Loucy (cell line): ENCODE measurements at regions not wholly inside any gene's neighbourhood (a gene's known extent, or its start where the extent isn't known, plus 50 kb on each side); places are given as distances from the start of the nearest gene placed in this dataset.

Source experiments
- H2AFZ ChIP-seq: fragments of 200-600 bp; sonication (generic); 2 replicates; pipeline ENCODE4 v1.6.0; 2016; ENCODE audit warnings: antibody characterized with exemption, mild to moderate bottlenecking, low read length, moderate library complexity
- H3F3A ChIP-seq: fragments of 200-600 bp; 2 replicates; pipeline ENCODE4 v1.6.0; 2016; ENCODE audit warnings: antibody characterized with exemption, low read depth, mild to moderate bottlenecking
- H3K27me3 ChIP-seq: fragments of 200-600 bp; sonication (generic); 2 replicates; pipeline ENCODE4 v1.6.1; 2014; ENCODE audit warnings: low read length, mild to moderate bottlenecking; ENCODE audit not compliant: insufficient read depth, poor library complexity, severe bottlenecking
- H3K36me3 ChIP-seq: fragments of 200-600 bp; sonication (generic); 2 replicates; pipeline ENCODE4 v1.6.1; 2016; ENCODE audit warnings: low read length; ENCODE audit not compliant: insufficient read depth
- H3K4me1 ChIP-seq: fragments of 200-600 bp; sonication (generic); 2 replicates; pipeline ENCODE4 v1.5.1; 2014; ENCODE audit warnings: low read length, mild to moderate bottlenecking; ENCODE audit not compliant: insufficient read depth, poor library complexity, severe bottlenecking
- H3K4me2 ChIP-seq: fragments of 200-600 bp; sonication (generic); 2 replicates; pipeline ENCODE4 v1.6.0; 2014; ENCODE audit warnings: antibody characterized with exemption, low read length, low read depth, mild to moderate bottlenecking; ENCODE audit not compliant: poor library complexity, severe bottlenecking
- H3K4me3 ChIP-seq: fragments of 200-600 bp; sonication (generic); 2 replicates; pipeline ENCODE4 v1.5.1; 2014; ENCODE audit warnings: low read length, mild to moderate bottlenecking, mixed read lengths; ENCODE audit not compliant: poor library complexity, severe bottlenecking
- H3K79me2 ChIP-seq: fragments of 200-600 bp; sonication (generic); 2 replicates; pipeline ENCODE4 v1.6.1; 2014; ENCODE audit warnings: low read length; ENCODE audit not compliant: insufficient read depth
- H3K9ac ChIP-seq: fragments of 200-600 bp; sonication (generic); 2 replicates; pipeline ENCODE4 v1.6.0; 2014; ENCODE audit warnings: mild to moderate bottlenecking, low read depth, low read length, moderate library complexity; ENCODE audit not compliant: poor library complexity, severe bottlenecking
- H3K9me2 ChIP-seq: fragments of 200-600 bp; sonication (generic); replicated peaks from 2 replicates; pipeline ENCODE4 v1.6.1; 2016; ENCODE audit warnings: low read depth, low read length, mixed read lengths
- H3K9me3 ChIP-seq: fragments of 200-600 bp; sonication (generic); 2 replicates; pipeline ENCODE4 v1.6.1; 2014; ENCODE audit warnings: mild to moderate bottlenecking, antibody characterized with exemption, low read length, low read depth; ENCODE audit not compliant: insufficient read depth
- H4K20me1 ChIP-seq: fragments of 200-600 bp; sonication (generic); 2 replicates; pipeline ENCODE4 v1.6.0; 2014; ENCODE audit warnings: antibody characterized with exemption, low read length, mild to moderate bottlenecking; ENCODE audit not compliant: insufficient read depth, poor library complexity, severe bottlenecking
- EZH2phosphoT487 ChIP-seq: fragments of 200-600 bp; IDR thresholded peaks from 2 replicates; pipeline ENCODE4 v1.6.1; 2018; ENCODE audit warnings: antibody characterized with exemption, mild to moderate bottlenecking, moderate library complexity, borderline replicate concordance
- TF ChIP-seq, protein P1 (sequence below): fragments of 200-600 bp; sonication (generic); conservative IDR thresholded peaks from 2 replicates; pipeline ENCODE4 v1.5.1; 2014; ENCODE audit warnings: mild to moderate bottlenecking, antibody characterized with exemption, low read length

DNA sequence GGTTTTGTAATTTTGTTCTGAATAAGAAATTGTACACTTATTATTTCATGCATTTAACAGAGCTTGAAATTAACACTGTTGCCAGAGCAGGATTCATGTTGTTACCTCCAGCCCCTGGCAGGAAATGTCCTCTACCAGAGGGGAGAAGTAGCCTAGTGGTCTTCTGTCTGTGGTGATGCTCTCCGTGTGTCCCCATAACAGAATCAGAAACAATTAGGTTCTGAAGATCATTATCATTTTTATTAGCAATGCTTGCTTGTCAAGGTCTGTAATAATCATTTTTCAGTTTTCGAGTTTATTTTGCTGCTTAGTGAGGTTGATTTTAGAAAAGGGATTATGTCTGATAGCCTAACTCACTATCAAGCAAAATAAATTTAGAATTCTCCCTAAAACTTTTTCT lies 116.6 kb upstream of the CNTNAP5 start:
- TF ChIP-seq, protein P1, sequence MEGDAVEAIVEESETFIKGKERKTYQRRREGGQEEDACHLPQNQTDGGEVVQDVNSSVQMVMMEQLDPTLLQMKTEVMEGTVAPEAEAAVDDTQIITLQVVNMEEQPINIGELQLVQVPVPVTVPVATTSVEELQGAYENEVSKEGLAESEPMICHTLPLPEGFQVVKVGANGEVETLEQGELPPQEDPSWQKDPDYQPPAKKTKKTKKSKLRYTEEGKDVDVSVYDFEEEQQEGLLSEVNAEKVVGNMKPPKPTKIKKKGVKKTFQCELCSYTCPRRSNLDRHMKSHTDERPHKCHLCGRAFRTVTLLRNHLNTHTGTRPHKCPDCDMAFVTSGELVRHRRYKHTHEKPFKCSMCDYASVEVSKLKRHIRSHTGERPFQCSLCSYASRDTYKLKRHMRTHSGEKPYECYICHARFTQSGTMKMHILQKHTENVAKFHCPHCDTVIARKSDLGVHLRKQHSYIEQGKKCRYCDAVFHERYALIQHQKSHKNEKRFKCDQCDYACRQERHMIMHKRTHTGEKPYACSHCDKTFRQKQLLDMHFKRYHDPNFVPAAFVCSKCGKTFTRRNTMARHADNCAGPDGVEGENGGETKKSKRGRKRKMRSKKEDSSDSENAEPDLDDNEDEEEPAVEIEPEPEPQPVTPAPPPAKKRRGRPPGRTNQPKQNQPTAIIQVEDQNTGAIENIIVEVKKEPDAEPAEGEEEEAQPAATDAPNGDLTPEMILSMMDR = no peak
- no peak for TF ChIP-seq EZH2phosphoT487
- H3K4me2 ChIP-seq = peak overlapping the region; percentile 67

DNA sequence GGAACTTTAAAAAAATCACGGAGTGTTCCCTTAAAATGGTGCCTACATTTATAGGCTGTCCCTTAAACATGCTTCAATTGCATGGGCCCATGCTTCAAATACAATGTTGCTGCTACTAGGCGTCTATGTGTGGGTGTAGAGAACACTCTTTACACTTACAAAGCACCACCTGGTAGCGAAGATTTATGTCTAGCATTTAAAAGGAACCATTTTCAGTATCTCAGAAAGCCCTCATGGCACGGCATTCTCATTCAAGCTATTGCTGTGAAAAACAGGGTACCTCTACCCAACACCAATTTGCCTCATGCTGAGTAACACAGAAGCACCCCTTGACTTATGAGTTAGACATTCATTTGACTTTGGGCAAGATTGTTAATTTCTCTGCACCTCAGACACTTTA lies 112.9 kb upstream of the CNTNAP5 start:
- Histone ChIP-seq H3K4me1 (peaks cover 63% of the 10 kb centered on the region), H3K4me3 (peak overlapping the region; percentile 70), H3K9me3 (no peaks in the 10 kb centered on the region), H3K4me2 (peak overlapping the region; percentile 67), H4K20me1 (no peaks in the 10 kb centered on the region), H3K79me2 (peaks cover 34% of the 10 kb centered on the region; the same call in 1 of the 2 replicates), H3K27me3 (no peaks in the 10 kb centered on the region), H3K36me3 (no peaks in the 10 kb centered on the region), H3K9me2 (no peaks in the 10 kb centered on the region), H3K9ac (peak overlapping the region; percentile 73), H3F3A (no peaks in the 10 kb centered on the region; the same call in 1 of the 2 replicates), H2AFZ (no peak overlapping the region)
- no peak for TF ChIP-seq EZH2phosphoT487
- TF ChIP-seq, protein P1 = no peak

More for the DNA sequence above, 116.6 kb upstream of the CNTNAP5 start:
- no peaks in the 10 kb centered on the region for H3K27me3 ChIP-seq
- H3K9me3 ChIP-seq = no peaks in the 10 kb centered on the region
- H3K79me2 ChIP-seq = peaks cover 41% of the 10 kb centered on the region; the same call in 1 of the 2 replicates
- H3F3A ChIP-seq = no peaks in the 10 kb centered on the region; the same call in 1 of the 2 replicates
- no peaks in the 10 kb centered on the region for H3K9me2 ChIP-seq
- peak overlapping the region; percentile 73 for H3K9ac ChIP-seq
- no peak overlapping the region; the same call in 1 of the 2 replicates for H2AFZ ChIP-seq
- H3K4me1 ChIP-seq = peaks cover 35% of the 10 kb centered on the region
- no peaks in the 10 kb centered on the region for H3K36me3 ChIP-seq
- H3K4me3 ChIP-seq = peak overlapping the region; percentile 70
- no peaks in the 10 kb centered on the region for H4K20me1 ChIP-seq

DNA sequence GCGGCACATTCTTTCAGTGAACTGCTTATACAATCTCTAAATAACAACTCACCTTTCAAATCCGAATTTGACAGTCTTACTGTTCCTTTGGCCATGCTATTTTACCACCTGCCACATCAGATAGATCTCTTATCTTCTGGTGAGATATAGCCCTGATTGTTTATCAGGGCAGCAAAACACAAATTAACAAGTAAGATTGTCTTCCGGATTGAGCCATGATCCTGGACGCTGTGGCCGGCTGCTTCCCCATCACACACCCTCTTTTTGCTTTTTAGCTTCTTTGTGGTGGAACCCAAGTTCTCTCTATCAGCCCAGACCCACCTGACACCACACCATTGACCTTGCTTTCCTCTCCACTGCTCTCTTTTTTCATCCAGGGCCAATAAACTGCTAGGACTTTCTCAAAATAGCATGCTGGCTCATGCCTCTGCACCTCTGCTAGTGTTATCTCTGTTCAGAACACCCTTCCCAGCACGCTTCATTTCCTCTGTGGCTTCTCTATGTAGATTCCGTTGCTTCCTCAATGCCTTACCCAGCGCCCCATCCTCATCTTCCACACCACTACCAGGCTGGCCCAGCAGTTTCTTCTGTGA lies 111.8 kb upstream of the CNTNAP5 start:
- Histone ChIP-seq H3K79me2 (peaks cover 26% of the 10 kb centered on the region; the same call in 1 of the 2 replicates), H4K20me1 (no peaks in the 10 kb centered on the region), H3K27me3 (no peaks in the 10 kb centered on the region), H3K4me3 (peak overlapping the region; percentile 70), H3F3A (no peaks in the 10 kb centered on the region; the same call in 1 of the 2 replicates), H3K9me2 (no peaks in the 10 kb centered on the region), H2AFZ (no peak overlapping the region), H3K4me1 (peaks cover 74% of the 10 kb centered on the region), H3K36me3 (no peaks in the 10 kb centered on the region), H3K9ac (peak overlapping the region; percentile 73), H3K4me2 (peak overlapping the region; percentile 67), H3K9me3 (no peaks in the 10 kb centered on the region)
- TF ChIP-seq, protein P1 = no peak
- peak; percentile 48; the same call in 1 of the 2 replicates for TF ChIP-seq EZH2phosphoT487
